ENCODE measurements at regions not wholly inside any gene's neighbourhood (a gene's known extent, or its start where the extent isn't known, plus 50 kb on each side); places are given as distances from the start of the nearest gene placed in this dataset.

GRCh38 chr18:24930478-24930877 is 421.5 kb downstream of the ZNF521 start:
- no peak for TF ChIP-seq FOXP2 (optimal IDR thresholded peaks at IDR 0.05; ENCODE audit: control extremely low read depth, extremely low read length, insufficient read depth)
- no peak for TF ChIP-seq POLR2AphosphoS5 (IDR thresholded peaks at IDR 0.05; ENCODE audit: borderline replicate concordance, low read depth, low read length)
- no peak for TF ChIP-seq EZH2 (IDR thresholded peaks at IDR 0.05)
- Histone ChIP-seq H3K36me3 (ENCODE audit: insufficient read depth, low read length) (no peaks in the 10 kb centered on the region), H3K4me3 (no peak overlapping the region), H3K9me3 (ENCODE audit: low read depth, low read length) (no peaks in the 10 kb centered on the region), H3K27ac (no peak overlapping the region), H3K9ac (ENCODE audit: insufficient read length) (no peak overlapping the region)
- no peak for DNase-seq (ENCODE audit: low read depth, low spot score)

DNA sequence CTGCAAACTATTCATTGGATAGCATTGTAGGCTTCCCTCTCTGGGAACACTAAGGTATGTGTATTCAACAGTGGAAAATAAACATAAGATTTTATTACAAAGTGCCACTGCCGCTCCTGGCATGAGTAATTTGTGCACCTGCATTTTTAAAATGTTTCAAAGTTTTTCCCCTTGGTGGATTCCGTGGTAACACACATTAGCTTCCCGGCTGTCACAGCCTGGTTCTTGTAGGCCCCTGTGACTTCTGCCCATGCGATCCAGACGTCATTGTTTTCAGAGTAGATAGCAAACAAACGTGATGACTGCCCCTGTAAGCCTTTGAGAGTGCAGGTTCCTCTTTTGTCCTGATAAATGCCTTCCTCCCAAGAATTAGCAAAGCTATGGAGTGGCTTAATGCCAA is 421.0 kb downstream of the ZNF521 start:
- no peak overlapping the region for H3K9ac ChIP-seq (ENCODE audit: insufficient read length)
- DNase-seq (ENCODE audit: low read depth, low spot score), result no peak
- no peaks in the 10 kb centered on the region for H3K9me3 ChIP-seq (ENCODE audit: low read depth, low read length)
- H3K4me3 ChIP-seq, result no peak overlapping the region
- TF ChIP-seq EZH2 (IDR thresholded peaks at IDR 0.05) (no peak), POLR2AphosphoS5 (IDR thresholded peaks at IDR 0.05; ENCODE audit: borderline replicate concordance, low read depth, low read length) (no peak), FOXP2 (optimal IDR thresholded peaks at IDR 0.05; ENCODE audit: control extremely low read depth, extremely low read length, insufficient read depth) (no peak)
- no peaks in the 10 kb centered on the region for H3K36me3 ChIP-seq (ENCODE audit: insufficient read depth, low read length)
- no peak overlapping the region for H3K27ac ChIP-seq

- H3K4me3 ChIP-seq, result no peak overlapping the region
- no peaks in the 10 kb centered on the region for H3K9me3 ChIP-seq (ENCODE audit: low read depth, low read length)
- no peak overlapping the region for H3K27ac ChIP-seq
- no peak for DNase-seq (ENCODE audit: low read depth, low spot score)
- no peak overlapping the region for H3K9ac ChIP-seq (ENCODE audit: insufficient read length)
- H3K36me3 ChIP-seq (ENCODE audit: insufficient read depth, low read length), result no peaks in the 10 kb centered on the region
- TF ChIP-seq POLR2AphosphoS5 (IDR thresholded peaks at IDR 0.05; ENCODE audit: borderline replicate concordance, low read depth, low read length) (no peak), EZH2 (IDR thresholded peaks at IDR 0.05) (no peak), FOXP2 (optimal IDR thresholded peaks at IDR 0.05; ENCODE audit: control extremely low read depth, extremely low read length, insufficient read depth) (no peak)
Observed at GRCh38 chr18:24933345-24933744, 418.6 kb downstream of the ZNF521 start.

DNA sequence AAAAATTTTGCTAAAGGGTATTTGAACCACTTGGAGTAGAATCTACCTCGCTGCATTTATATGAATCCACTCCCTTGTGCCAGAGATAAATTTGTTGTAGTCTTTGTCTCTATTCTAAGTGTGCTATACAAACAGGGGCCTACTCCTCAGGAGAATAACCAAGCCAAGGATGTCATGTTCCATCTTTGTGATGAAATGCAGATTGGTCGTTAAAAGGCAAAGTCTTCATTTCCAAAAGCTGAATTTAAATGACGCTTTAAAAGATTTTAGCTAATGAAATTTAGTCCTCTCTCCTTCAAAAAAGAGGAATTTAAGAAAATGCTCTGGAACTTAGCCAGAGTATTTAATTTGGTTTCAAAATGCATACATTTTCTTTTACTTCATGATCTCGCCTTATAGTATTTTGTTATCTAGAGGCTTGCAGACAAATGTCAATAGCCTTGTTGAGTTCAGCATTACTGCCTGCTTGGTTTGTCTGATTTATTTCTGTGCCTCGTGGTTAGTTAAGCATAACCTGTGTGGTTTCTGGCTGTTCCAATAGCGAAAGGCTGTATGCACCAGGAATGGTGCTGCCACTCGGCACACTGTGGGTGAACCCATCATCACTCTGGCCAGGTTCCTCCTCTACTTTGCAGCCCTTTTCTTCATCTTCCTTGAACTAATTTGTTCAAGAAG is 417.6 kb downstream of the ZNF521 start:
- Histone ChIP-seq H3K9me3 (ENCODE audit: low read depth, low read length) (no peaks in the 10 kb centered on the region), H3K9ac (ENCODE audit: insufficient read length) (no peak overlapping the region), H3K36me3 (ENCODE audit: insufficient read depth, low read length) (no peaks in the 10 kb centered on the region), H3K27ac (no peak overlapping the region), H3K4me3 (no peak overlapping the region)
- no peak for DNase-seq (ENCODE audit: low read depth, low spot score)
- TF ChIP-seq FOXP2 (optimal IDR thresholded peaks at IDR 0.05; ENCODE audit: control extremely low read depth, extremely low read length, insufficient read depth) (no peak), POLR2AphosphoS5 (IDR thresholded peaks at IDR 0.05; ENCODE audit: borderline replicate concordance, low read depth, low read length) (no peak)

GRCh38 chr18:24935008-24935407 is 417.0 kb downstream of the ZNF521 start:
- H3K36me3 ChIP-seq (ENCODE audit: insufficient read depth, low read length), result no peaks in the 10 kb centered on the region
- no peak for DNase-seq (ENCODE audit: low read depth, low spot score)
- no peaks in the 10 kb centered on the region for H3K9me3 ChIP-seq (ENCODE audit: low read depth, low read length)
- no peak for TF ChIP-seq POLR2AphosphoS5 (IDR thresholded peaks at IDR 0.05; ENCODE audit: borderline replicate concordance, low read depth, low read length)
- TF ChIP-seq FOXP2 (optimal IDR thresholded peaks at IDR 0.05; ENCODE audit: control extremely low read depth, extremely low read length, insufficient read depth), result no peak
- TF ChIP-seq EZH2 (IDR thresholded peaks at IDR 0.05), result no peak
- no peak overlapping the region for H3K4me3 ChIP-seq
- H3K27ac ChIP-seq, result no peak overlapping the region
- no peak overlapping the region for H3K9ac ChIP-seq (ENCODE audit: insufficient read length)

- Histone ChIP-seq H3K27ac (no peak overlapping the region), H3K4me3 (no peak overlapping the region), H3K9ac (ENCODE audit: insufficient read length) (no peak overlapping the region), H3K36me3 (ENCODE audit: insufficient read depth, low read length) (no peaks in the 10 kb centered on the region), H3K9me3 (ENCODE audit: low read depth, low read length) (no peaks in the 10 kb centered on the region)
- TF ChIP-seq POLR2AphosphoS5 (IDR thresholded peaks at IDR 0.05; ENCODE audit: borderline replicate concordance, low read depth, low read length) (no peak), EZH2 (IDR thresholded peaks at IDR 0.05) (no peak), FOXP2 (optimal IDR thresholded peaks at IDR 0.05; ENCODE audit: control extremely low read depth, extremely low read length, insufficient read depth) (no peak)
- no peak for DNase-seq (ENCODE audit: low read depth, low spot score)
Observed at GRCh38 chr18:24935896-24936295, 416.1 kb downstream of the ZNF521 start.

DNA sequence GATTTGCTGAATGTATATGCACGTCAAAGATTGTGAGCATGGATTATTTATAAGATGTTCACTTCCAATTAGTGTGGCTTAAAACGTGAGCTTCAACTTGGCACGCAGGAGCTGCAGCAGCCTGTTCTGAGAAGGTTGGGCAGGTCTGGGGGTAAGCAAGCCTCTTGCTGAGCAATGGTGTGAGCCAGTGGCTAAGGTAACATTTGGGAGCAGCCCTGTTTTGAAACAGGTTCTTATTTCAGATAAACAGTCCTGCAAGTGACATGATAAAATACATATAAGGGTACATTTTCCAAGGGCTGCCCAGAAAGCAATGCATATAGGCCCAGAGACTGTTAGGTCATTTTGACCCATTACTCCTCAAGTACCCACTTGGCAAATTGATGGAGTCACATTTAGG is 415.3 kb downstream of the ZNF521 start:
- no peak overlapping the region for H3K4me3 ChIP-seq
- DNase-seq (ENCODE audit: low read depth, low spot score), result no peak
- TF ChIP-seq FOXP2 (optimal IDR thresholded peaks at IDR 0.05; ENCODE audit: control extremely low read depth, extremely low read length, insufficient read depth) (no peak), EZH2 (IDR thresholded peaks at IDR 0.05) (no peak), POLR2AphosphoS5 (IDR thresholded peaks at IDR 0.05; ENCODE audit: borderline replicate concordance, low read depth, low read length) (no peak)
- no peaks in the 10 kb centered on the region for H3K9me3 ChIP-seq (ENCODE audit: low read depth, low read length)
- no peak overlapping the region for H3K27ac ChIP-seq
- H3K36me3 ChIP-seq (ENCODE audit: insufficient read depth, low read length), result no peaks in the 10 kb centered on the region
- no peak overlapping the region for H3K9ac ChIP-seq (ENCODE audit: insufficient read length)

- no peak overlapping the region for H3K9ac ChIP-seq (ENCODE audit: insufficient read length)
- TF ChIP-seq FOXP2 (optimal IDR thresholded peaks at IDR 0.05; ENCODE audit: control extremely low read depth, extremely low read length, insufficient read depth), result no peak
- no peak for TF ChIP-seq POLR2AphosphoS5 (IDR thresholded peaks at IDR 0.05; ENCODE audit: borderline replicate concordance, low read depth, low read length)
- no peak for TF ChIP-seq EZH2 (IDR thresholded peaks at IDR 0.05)
- no peak overlapping the region for H3K4me3 ChIP-seq
- no peak for DNase-seq (ENCODE audit: low read depth, low spot score)
- no peaks in the 10 kb centered on the region for H3K36me3 ChIP-seq (ENCODE audit: insufficient read depth, low read length)
- H3K9me3 ChIP-seq (ENCODE audit: low read depth, low read length), result no peaks in the 10 kb centered on the region
- no peak overlapping the region for H3K27ac ChIP-seq
Observed at GRCh38 chr18:24937639-24938275, 414.2 kb downstream of the ZNF521 start.
